ENCODE measurements at regions not wholly inside any gene's neighbourhood (a gene's known extent, or its start where the extent isn't known, plus 50 kb on each side); places are given as distances from the start of the nearest gene placed in this dataset.

GRCh38 chr18:42185486-42185885 is 230.5 kb downstream of the PIK3C3 start:
- H3K4me1 ChIP-seq, result peaks cover 13% of the 10 kb centered on the region; the same call in 2 of the 3 replicates
- ATAC-seq, result no peak
- ChIA-PET CTCF (no interaction called here), POLR2A (no interaction called here)
- no peak overlapping the region for H3K4me3 ChIP-seq
- no peaks in the 10 kb centered on the region for H3K9me3 ChIP-seq
- TF ChIP-seq ZFP36 (IDR thresholded peaks at IDR 0.05; ENCODE audit: borderline replicate concordance, partially characterized antibody) (no peak), GATA3 (IDR thresholded peaks at IDR 0.05; ENCODE audit: borderline replicate concordance) (no peak), MYC (IDR thresholded peaks at IDR 0.05; ENCODE audit: borderline replicate concordance, low read length) (no peak), RAD21 (conservative IDR thresholded peaks at IDR 0.05 in 1 of 2, IDR thresholded peaks at IDR 0.05 in 1 of 2) (no peak), TFCP2L1 (CRISPR knock-in tag; IDR thresholded peaks at IDR 0.05) (no peak), HMGXB4 (CRISPR knock-in tag; IDR thresholded peaks at IDR 0.05; ENCODE audit: borderline replicate concordance) (no peak)
- no peak for FAIRE-seq
- DNase-seq (ENCODE audit: low read depth in 1 of 2, low spot score in 1 of 2), result no peak
- no peak overlapping the region for H3K4me2 ChIP-seq
- H3K27ac ChIP-seq, result no peak overlapping the region

GRCh38 chr18:42187611-42188380 is 232.8 kb downstream of the PIK3C3 start:
- no peak for TF ChIP-seq RARB (CRISPR knock-in tag; IDR thresholded peaks at IDR 0.05)
- no peak for TF ChIP-seq ZSCAN20 (CRISPR knock-in tag; IDR thresholded peaks at IDR 0.05)
- TF ChIP-seq RNF2 (IDR thresholded peaks at IDR 0.05; ENCODE audit: borderline replicate concordance, low read depth), result no peak
- TF ChIP-seq POLR2A (IDR thresholded peaks at IDR 0.05; ENCODE audit: low read length), result no peak
- no peak overlapping the region for H3K27ac ChIP-seq
- peaks cover 19% of the 10 kb centered on the region; the same call in 2 of the 3 replicates for H3K4me1 ChIP-seq
- ATAC-seq, result no peak
- FAIRE-seq, result no peak
- H3K9me3 ChIP-seq, result no peaks in the 10 kb centered on the region
- no peak overlapping the region for H3K4me2 ChIP-seq
- 32% methylated on average over 4 of the region's 4 CpGs for WGBS (ENCODE audit: missing lambda C conversion rate)
- POLR2A ChIA-PET, result no interaction called here
- no peak overlapping the region for H3K4me3 ChIP-seq
- CTCF ChIA-PET, result no interaction called here
- no peak for DNase-seq (ENCODE audit: low read depth in 1 of 2, low spot score in 1 of 2)

- H3K9me3 ChIP-seq, result no peaks in the 10 kb centered on the region
- no peak overlapping the region for H3K4me2 ChIP-seq
- no peak overlapping the region for H3K4me3 ChIP-seq
- peaks cover 11% of the 10 kb centered on the region; the same call in 1 of the 3 replicates for H3K4me1 ChIP-seq
- no peak for FAIRE-seq
- TF ChIP-seq HMGXB4 (CRISPR knock-in tag; IDR thresholded peaks at IDR 0.05; ENCODE audit: borderline replicate concordance) (no peak), SREBF2 (IDR thresholded peaks at IDR 0.05) (no peak), BCL3 (IDR thresholded peaks at IDR 0.05) (no peak)
- POLR2A ChIA-PET, result no interaction called here
- DNase-seq (ENCODE audit: low read depth in 1 of 2, low spot score in 1 of 2), result no peak
- 24% methylated on average over 3 of the region's 3 CpGs for WGBS (ENCODE audit: missing lambda C conversion rate)
- no peak overlapping the region for H3K27ac ChIP-seq
- CTCF ChIA-PET, result no interaction called here
- ATAC-seq, result no peak
Measured at GRCh38 chr18:42190643-42191042, 235.6 kb downstream of the PIK3C3 start.
